NCI-H2196 (cell line): ENCODE measurements at regions not wholly inside any gene's neighbourhood (a gene's known extent, or its start where the extent isn't known, plus 50 kb on each side); places are given as distances from the start of the nearest gene placed in this dataset.
A peak's percentile ranks its signal among the peaks of the same experiment; 100 is the strongest.

ENCODE experiments used
- DNase-seq: peaks from one replicate; lab custom pipeline; 2025; ENCODE audit not compliant: unreplicated experiment; lab: John Stamatoyannopoulos, UW

GRCh38 chr3:102142379-102143060 lies 292.3 kb upstream of the ZPLD1 start:
- DNase-seq: no peak

DNA sequence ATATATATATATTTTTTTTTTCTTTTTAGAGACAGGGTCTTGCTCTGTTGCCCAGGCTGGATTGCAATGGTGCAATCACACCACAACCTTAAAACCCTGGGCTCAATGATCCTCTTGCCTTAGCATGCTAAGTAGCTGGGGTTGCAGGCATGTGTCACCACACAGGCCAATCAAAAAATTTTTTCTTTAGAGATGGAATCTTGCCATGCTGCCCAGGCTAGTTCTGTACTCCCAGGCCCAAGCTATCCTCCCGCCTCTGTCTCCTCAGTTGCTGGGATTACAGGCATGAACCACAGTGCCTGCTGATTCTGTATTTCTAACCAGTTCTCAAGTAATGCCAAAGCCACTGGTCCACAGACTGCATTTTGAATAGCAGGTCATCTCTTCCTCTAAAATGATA lies 291.3 kb upstream of the ZPLD1 start:
- DNase-seq: no peak

DNA sequence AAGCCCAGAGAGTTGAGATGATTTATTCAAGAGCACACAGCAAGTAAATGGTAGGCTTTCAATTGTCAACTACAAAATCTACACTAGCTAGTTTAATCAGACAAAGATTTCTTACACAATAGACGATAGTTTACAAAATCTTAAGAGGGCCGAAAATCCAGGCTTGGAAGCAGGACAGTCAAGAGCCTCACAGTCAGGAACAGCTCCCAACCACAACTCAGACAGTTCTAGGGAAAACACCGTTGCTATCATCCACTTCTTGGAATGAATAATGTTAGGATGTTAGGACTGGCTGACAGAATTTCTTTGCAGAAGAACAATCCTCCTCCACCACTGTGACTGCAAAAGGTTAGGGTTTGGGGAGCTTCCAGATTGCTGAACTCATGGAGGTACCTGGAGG lies 290.8 kb upstream of the ZPLD1 start:
- DNase-seq: no peak

GRCh38 chr3:102148598-102149337 lies 286.0 kb upstream of the ZPLD1 start:
- no peak for DNase-seq

DNA sequence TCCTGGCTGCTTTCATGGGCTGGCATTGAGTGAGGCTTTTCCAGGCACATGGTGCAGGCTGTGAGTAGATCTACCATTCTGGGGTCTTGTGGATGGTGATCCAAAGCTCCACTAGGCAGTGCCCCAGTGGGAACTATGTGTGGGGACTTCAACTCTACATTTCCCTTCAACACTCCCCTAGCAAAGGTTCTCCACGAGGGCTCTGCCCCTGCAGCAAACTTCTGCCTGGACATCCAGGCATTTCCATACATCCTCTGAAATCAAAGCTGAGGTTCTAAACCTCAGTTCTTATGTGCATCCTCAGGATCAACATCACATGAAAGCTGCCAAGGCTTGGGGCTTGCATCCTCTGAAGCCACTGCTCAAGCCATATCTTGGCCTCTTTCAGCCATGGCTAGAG lies 282.9 kb upstream of the ZPLD1 start:
- DNase-seq: no peak

GRCh38 chr3:102156426-102156825 lies 278.4 kb upstream of the ZPLD1 start:
- DNase-seq: no peak

DNA sequence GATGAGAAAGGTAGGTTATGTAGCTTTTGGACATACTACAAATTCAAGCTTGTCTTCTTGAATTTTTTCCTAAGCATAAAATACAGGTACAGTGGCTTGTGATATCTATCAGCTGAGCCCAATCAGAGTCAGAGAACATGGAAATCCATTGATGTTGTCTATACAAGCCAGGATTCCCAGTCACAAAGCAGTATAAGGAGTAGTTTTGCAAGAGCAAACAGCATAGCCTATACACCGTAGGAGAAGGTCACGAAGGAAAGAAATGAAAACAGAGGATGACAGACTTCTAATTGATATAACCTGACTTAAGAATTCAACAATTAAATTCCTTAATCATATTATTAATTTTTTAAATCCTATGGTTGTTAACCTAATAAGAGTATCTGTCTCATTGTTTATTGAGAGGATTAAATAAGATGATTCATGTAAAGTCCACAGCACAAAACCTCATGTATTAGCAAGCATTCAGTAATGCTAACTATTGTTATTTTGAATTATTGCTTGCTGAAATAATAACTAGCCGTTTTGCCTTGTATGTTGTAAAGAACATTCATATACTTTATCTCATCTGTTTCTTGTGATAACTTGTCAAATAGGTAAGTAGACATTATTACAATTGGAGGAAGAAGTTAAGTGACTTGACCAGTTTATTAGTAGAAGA lies 276.6 kb upstream of the ZPLD1 start:
- no peak for DNase-seq

DNA sequence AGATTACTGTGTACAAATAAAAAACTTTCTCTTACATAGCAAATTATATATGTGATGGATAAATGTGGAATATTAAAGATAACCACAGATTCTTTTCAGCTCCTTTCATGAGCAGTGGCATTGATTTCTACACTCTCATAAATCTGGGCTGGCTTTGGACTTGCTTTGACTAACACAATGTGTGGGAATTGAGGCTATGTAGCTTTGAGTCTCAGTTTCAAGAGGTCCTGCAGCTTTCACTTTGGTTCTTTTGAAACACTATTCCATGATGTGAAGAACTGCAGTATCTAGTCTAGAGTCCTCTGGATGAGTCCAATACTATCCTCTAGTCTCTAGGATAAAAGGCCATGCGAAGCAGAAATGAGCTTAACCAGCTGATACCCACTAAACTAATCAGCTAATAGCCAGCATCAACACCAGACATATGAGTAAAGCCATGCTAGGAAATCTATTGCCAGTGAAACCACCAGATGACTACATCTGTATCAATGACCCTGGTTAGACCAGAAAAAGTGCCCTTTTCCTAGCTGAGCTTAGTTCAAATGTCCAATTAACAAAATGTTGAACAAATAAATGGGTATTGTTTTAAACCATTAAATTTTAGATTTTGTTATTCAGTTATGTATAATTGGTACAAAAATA lies 274.9 kb upstream of the ZPLD1 start:
- no peak for DNase-seq

- no peak for DNase-seq
Measured at GRCh38 chr3:102161384-102162006, 273.3 kb upstream of the ZPLD1 start.

- no peak for DNase-seq
Measured at GRCh38 chr3:102162251-102162650, 272.6 kb upstream of the ZPLD1 start.

GRCh38 chr3:102163039-102163817 lies 271.6 kb upstream of the ZPLD1 start:
- peak; percentile 52 for DNase-seq

DNA sequence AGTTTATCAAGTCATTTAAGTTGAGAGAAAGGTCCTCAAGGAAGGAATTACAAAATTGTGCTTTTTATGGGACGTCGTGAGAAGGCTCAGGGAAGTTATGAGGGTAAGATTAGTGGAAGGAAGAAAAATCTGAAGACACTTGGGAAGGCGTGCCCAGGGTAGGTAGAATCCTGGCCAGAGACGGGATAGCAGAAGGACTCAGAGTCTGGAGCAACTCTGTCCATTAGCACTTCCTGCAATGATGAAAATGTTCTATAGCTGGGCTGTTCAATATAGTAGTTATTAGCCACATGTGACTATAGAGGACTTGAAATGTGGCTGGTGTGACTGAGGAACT lies 271.0 kb upstream of the ZPLD1 start:
- DNase-seq: no peak

DNA sequence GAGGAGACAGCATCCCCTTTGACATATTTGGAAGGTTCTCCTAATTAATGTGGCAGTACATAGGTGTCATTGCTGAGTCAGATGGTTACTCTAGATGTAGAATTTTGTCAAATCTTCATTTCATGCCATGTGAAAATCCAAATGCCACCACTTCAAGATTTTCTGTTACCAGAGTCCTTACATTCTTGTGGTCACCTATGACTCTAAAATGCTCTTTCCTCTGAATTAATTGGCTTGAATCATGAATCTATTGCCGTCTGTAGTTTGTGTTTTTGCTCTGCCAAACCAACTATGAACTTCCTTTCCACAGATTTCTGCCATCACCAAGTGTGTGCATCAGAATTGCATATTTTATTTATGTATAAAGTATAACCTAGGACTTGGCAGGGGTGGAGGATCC lies 269.4 kb upstream of the ZPLD1 start:
- DNase-seq: no peak

DNA sequence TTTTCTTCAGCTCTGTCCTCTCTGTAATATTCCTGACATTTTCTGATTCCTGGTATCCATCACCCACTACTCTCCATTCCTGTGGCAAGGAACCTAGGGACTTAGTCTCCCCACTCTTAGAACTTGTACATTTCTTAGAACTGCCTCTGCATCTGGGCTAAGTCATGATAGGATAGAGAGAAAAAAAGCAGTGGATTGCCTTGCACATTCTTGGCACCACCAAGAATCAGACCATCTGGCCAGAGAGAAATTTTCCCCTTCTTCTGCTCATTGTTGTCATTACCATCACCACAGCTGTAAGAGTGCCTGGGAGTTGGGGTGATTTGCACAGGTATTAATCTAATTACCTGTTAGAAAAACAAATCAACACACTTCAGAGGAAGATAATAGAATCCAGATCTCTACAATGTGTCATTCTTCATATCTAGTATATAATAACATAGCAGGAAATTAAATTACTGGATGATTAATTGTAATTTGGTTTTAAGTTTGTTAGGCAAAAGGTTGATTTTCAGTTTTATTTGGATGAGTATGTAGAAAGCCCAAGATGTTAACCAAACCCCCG lies 264.8 kb upstream of the ZPLD1 start:
- no peak for DNase-seq

DNA sequence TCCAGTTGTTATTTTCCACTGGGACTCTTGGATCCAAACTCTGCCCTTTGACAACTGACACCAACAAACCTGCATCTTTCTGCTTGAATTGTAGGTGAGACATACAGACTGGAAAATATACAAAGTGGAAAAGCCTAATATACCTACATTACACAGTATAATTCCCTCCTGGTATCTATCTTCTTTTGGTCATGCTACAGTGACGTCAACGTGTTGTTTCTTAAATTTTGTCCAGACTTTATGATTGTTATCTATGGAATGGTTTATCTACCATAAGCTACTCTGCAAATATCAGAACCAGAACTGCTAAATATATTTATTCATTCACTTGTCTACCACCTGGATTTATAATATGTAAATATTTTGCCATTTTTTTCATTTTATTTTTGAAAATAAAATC lies 264.3 kb upstream of the ZPLD1 start:
- no peak for DNase-seq

- no peak for DNase-seq
Measured at GRCh38 chr3:102174312-102174712, 260.5 kb upstream of the ZPLD1 start.

GRCh38 chr3:102174832-102175374 lies 259.9 kb upstream of the ZPLD1 start:
- no peak for DNase-seq

- no peak for DNase-seq
Measured at GRCh38 chr3:102176333-102177050, 258.3 kb upstream of the ZPLD1 start.

GRCh38 chr3:102177075-102177755 lies 257.6 kb upstream of the ZPLD1 start:
- DNase-seq: no peak
